ENCODE measurements at regions not wholly inside any gene's neighbourhood (a gene's known extent, or its start where the extent isn't known, plus 50 kb on each side); places are given as distances from the start of the nearest gene placed in this dataset.

GRCh38 chr16:51224317-51224716 is 73.2 kb upstream of the SALL1 start:
- no peak for DNase-seq (ENCODE audit: low spot score)
- no peaks in the 10 kb centered on the region for H3K9me3 ChIP-seq
- H3K27me3 ChIP-seq = no peaks in the 10 kb centered on the region
- no peak overlapping the region for H3K27ac ChIP-seq
- no peak for TF ChIP-seq CTCF (IDR thresholded peaks at IDR 0.05)
- H3K4me3 ChIP-seq = no peak overlapping the region
- H3K4me1 ChIP-seq = no peaks in the 10 kb centered on the region
- no peaks in the 10 kb centered on the region for H3K36me3 ChIP-seq

GRCh38 chr16:51222016-51222415 is 70.9 kb upstream of the SALL1 start:
- DNase-seq (ENCODE audit: low spot score) = no peak
- H3K36me3 ChIP-seq = no peaks in the 10 kb centered on the region
- H3K27me3 ChIP-seq = no peaks in the 10 kb centered on the region
- H3K4me3 ChIP-seq = no peak overlapping the region
- no peak for TF ChIP-seq CTCF (IDR thresholded peaks at IDR 0.05)
- peaks cover 0 to 16% of the 10 kb centered on the region in 2 donors for H3K9me3 ChIP-seq
- no peak overlapping the region for H3K27ac ChIP-seq
- H3K4me1 ChIP-seq = no peaks in the 10 kb centered on the region

- no peak overlapping the region for H3K27ac ChIP-seq
- H3K9me3 ChIP-seq = peaks cover 0 to 7% of the 10 kb centered on the region in 2 donors
- DNase-seq (ENCODE audit: low spot score) = no peak
- H3K4me1 ChIP-seq = no peaks in the 10 kb centered on the region
- H3K4me3 ChIP-seq = no peak overlapping the region
- H3K36me3 ChIP-seq = no peaks in the 10 kb centered on the region
- H3K27me3 ChIP-seq = no peaks in the 10 kb centered on the region
- TF ChIP-seq CTCF (IDR thresholded peaks at IDR 0.05) = no peak
Observed at GRCh38 chr16:51211148-51211547, 60.1 kb upstream of the SALL1 start.

GRCh38 chr16:51210087-51210486 is 59.0 kb upstream of the SALL1 start:
- H3K4me1 ChIP-seq = no peaks in the 10 kb centered on the region
- H3K9me3 ChIP-seq = no peaks in the 10 kb centered on the region
- H3K27me3 ChIP-seq = no peaks in the 10 kb centered on the region
- no peak overlapping the region for H3K27ac ChIP-seq
- H3K36me3 ChIP-seq = no peaks in the 10 kb centered on the region
- no peak overlapping the region for H3K4me3 ChIP-seq
- no peak for DNase-seq (ENCODE audit: low spot score)
- no peak for TF ChIP-seq CTCF (IDR thresholded peaks at IDR 0.05)

GRCh38 chr16:51201604-51202003 is 50.5 kb upstream of the SALL1 start:
- no peak overlapping the region for H3K27ac ChIP-seq
- no peaks in the 10 kb centered on the region for H3K4me1 ChIP-seq
- H3K27me3 ChIP-seq = no peaks in the 10 kb centered on the region
- H3K9me3 ChIP-seq = peaks cover 0 to 12% of the 10 kb centered on the region in 2 donors
- no peak for DNase-seq (ENCODE audit: low spot score)
- TF ChIP-seq CTCF (IDR thresholded peaks at IDR 0.05) = no peak
- H3K4me3 ChIP-seq = no peak overlapping the region
- H3K36me3 ChIP-seq = no peaks in the 10 kb centered on the region
